ENCODE measurements at regions not wholly inside any gene's neighbourhood (a gene's known extent, or its start where the extent isn't known, plus 50 kb on each side); places are given as distances from the start of the nearest gene placed in this dataset.
"Not testable (repeated sequence)": the region's sequence is repeated elsewhere in the genome, so short reads cannot be mapped to it uniquely, and the experiment has no call there.

DNA sequence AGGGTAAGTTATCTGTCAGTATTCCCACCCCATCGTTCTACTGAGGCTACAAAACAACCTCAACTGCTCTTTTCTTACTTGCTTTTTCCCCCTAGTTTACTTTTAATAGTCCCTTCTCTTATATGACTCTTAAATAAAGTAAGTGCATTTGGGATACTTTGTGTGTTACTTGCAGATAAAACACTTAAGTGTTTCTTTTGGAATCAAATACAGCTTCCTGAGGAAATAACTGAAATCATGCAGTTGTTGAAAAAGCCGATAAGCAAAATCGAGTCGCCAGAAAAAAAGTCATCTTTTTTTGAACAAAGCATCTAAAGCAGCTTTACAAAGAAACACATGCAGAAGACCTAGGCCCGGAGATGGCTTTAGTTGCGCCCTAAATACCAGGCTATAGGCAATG, 53.5 kb upstream of the EPB41L4A start:
- no peaks in the 10 kb centered on the region for H3K36me3 Mint-ChIP-seq (ENCODE audit: insufficient read depth)
- no peaks in the 10 kb centered on the region for H3K9me3 Mint-ChIP-seq
- DNase-seq (ENCODE audit: low spot score in 2 of 2) (no peak), ATAC-seq (replicated peaks; ENCODE audit: extremely low read depth, poor library complexity, severe bottlenecking) (no peak)
- H3K4me3 Mint-ChIP-seq = no peak overlapping the region
- no peak overlapping the region for H3K27ac Mint-ChIP-seq (ENCODE audit: low read depth)
- H3K27me3 Mint-ChIP-seq = peaks cover 31% of the 10 kb centered on the region
- H3K4me1 Mint-ChIP-seq = no peaks in the 10 kb centered on the region

DNA sequence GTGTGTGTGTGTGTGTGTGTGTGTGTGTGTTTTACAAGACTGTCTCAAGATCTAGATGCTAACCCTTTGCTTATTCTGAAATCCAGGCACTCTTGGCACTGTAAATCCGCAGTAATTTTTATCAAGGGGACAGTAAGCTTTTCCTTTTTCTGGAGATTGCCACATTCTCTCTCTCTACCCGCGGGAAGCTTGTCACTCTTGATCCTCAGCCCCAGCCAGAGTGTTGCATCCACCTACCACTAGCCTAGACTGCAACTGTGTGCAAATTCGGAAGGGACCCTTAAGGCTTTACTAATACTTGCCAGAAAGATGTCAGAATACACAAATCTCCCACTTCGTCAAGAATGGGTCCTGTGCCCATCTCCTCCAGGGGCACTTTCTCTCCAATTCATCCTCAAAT, 54.9 kb upstream of the EPB41L4A start:
- H3K4me3 Mint-ChIP-seq = no peak overlapping the region
- H3K4me1 Mint-ChIP-seq = no peaks in the 10 kb centered on the region
- DNase-seq (ENCODE audit: low spot score in 2 of 2) (no peak), ATAC-seq (replicated peaks; ENCODE audit: extremely low read depth, poor library complexity, severe bottlenecking) (no peak)
- H3K9me3 Mint-ChIP-seq = no peaks in the 10 kb centered on the region
- H3K27me3 Mint-ChIP-seq = peaks cover 42% of the 10 kb centered on the region
- no peaks in the 10 kb centered on the region for H3K36me3 Mint-ChIP-seq (ENCODE audit: insufficient read depth)
- H3K27ac Mint-ChIP-seq (ENCODE audit: low read depth) = no peak overlapping the region

DNA sequence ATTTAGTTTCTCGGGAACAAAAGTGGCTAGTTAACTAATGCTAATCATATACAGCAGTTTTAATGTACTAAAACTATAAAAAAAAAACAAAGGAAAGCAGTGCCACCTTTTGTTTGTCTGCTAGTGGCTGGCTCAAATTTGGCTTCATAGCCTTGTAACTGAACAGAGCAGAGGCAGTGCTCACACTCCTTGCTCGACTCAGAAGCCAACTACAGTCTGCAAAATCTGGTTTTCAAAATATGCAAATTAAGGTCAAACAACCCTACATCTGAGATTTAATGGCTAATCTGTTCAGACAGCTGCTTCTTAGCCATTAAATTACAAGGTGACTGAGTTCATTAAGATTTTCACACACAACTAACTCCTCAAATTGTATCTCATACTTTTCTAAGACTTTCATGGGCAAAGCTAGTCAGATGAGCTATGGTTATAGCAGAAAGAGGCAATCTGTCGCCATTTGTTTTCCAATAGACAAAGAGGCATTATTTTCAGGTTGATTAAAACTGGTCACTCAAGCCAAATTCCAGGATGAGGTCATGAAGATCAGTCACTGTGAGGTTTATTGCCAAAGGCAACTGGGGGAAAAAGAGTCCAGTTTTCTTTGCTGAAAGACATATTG, 56.8 kb upstream of the EPB41L4A start:
- Mint-ChIP-seq H3K4me1 (no peaks in the 10 kb centered on the region), H3K27me3 (peaks cover 53% of the 10 kb centered on the region), H3K27ac (ENCODE audit: low read depth) (no peak overlapping the region), H3K36me3 (ENCODE audit: insufficient read depth) (no peaks in the 10 kb centered on the region), H3K9me3 (no peaks in the 10 kb centered on the region), H3K4me3 (no peak overlapping the region)
- ATAC-seq (replicated peaks; ENCODE audit: extremely low read depth, poor library complexity, severe bottlenecking) (no peak), DNase-seq (ENCODE audit: low spot score in 2 of 2) (no peak)

DNA sequence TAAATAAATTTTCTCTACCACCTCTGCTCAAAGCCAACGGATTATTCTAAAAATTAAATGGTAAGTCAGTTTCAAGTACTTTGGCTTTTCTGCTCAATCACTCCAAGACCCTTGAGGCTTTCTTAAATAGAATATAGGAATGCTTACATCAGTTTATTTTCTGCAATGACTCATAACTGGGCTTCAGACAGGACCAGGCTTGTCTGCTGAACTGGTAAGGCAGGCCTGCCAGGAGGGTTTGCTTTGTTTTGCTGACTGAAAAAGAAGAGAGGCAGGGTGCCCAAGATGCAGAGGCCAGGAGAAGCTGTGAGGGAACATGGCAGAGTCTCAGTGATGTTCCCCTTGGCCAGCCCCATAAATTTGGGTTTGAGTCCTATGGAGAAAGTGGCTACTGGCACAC, 60.3 kb upstream of the EPB41L4A start:
- DNase-seq (ENCODE audit: low spot score in 2 of 2) (no peak), ATAC-seq (replicated peaks; ENCODE audit: extremely low read depth, poor library complexity, severe bottlenecking) (no peak)
- H3K4me1 Mint-ChIP-seq = no peaks in the 10 kb centered on the region
- peaks cover 39% of the 10 kb centered on the region for H3K27me3 Mint-ChIP-seq
- no peak overlapping the region for H3K27ac Mint-ChIP-seq (ENCODE audit: low read depth)
- no peak overlapping the region for H3K4me3 Mint-ChIP-seq
- H3K36me3 Mint-ChIP-seq (ENCODE audit: insufficient read depth) = no peaks in the 10 kb centered on the region
- H3K9me3 Mint-ChIP-seq = peaks cover 2% of the 10 kb centered on the region

DNA sequence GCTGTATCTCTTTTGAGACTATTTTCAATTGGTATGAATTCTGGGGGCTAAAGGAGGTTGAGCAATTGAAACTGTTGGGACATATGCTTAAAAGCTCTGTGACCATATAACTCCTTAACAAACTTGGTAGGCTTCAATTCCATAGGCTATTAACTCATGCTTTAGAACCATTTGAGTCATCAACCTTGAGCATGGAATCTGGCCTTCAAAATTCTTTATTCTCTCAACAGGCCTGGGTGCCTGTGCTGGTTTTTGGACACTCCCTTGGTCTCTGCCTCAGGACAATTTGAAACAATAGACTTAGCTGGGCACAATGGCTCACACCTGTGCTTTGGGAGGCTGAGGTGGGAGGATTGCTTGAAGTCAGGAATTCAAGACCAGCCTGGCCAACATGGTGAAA, 61.4 kb upstream of the EPB41L4A start:
- no peaks in the 10 kb centered on the region for H3K4me1 Mint-ChIP-seq

DNA sequence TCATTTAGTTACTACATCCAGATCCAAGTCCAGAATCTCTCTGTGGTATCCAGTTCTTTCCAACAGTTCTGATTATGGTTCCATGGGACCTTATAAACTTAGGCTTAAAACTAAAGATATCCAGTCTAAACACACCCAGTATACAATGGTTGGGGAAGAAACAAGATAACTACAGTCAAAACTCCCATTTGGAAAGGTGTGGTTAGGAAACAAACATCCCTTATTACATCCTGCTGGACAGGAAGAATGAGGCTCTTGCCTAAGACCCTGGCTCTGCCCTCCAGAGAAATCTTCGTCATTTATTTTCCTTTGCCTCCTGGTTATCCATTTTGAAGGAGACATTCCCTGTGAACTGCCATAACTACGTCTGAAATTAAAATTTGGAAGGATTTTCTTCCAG, 64.6 kb upstream of the EPB41L4A start:
- H3K9me3 Mint-ChIP-seq = peaks cover 6% of the 10 kb centered on the region
- H3K4me1 Mint-ChIP-seq = no peaks in the 10 kb centered on the region
- no peak for ATAC-seq (replicated peaks; ENCODE audit: extremely low read depth, poor library complexity, severe bottlenecking)
- no peak overlapping the region for H3K4me3 Mint-ChIP-seq
- no peak for DNase-seq (ENCODE audit: low spot score in 2 of 2)
- no peak overlapping the region for H3K27ac Mint-ChIP-seq (ENCODE audit: low read depth)
- H3K27me3 Mint-ChIP-seq = peaks cover 37% of the 10 kb centered on the region
- no peaks in the 10 kb centered on the region for H3K36me3 Mint-ChIP-seq (ENCODE audit: insufficient read depth)

More for the DNA sequence above, 61.4 kb upstream of the EPB41L4A start:
- no peak for ATAC-seq (replicated peaks; ENCODE audit: extremely low read depth, poor library complexity, severe bottlenecking)
- Mint-ChIP-seq H3K4me3 (no peak overlapping the region), H3K27me3 (peaks cover 46% of the 10 kb centered on the region), H3K9me3 (peaks cover 6% of the 10 kb centered on the region), H3K27ac (ENCODE audit: low read depth) (no peak overlapping the region), H3K36me3 (ENCODE audit: insufficient read depth) (no peaks in the 10 kb centered on the region)
- DNase-seq (ENCODE audit: low spot score in 2 of 2) = no peak

DNA sequence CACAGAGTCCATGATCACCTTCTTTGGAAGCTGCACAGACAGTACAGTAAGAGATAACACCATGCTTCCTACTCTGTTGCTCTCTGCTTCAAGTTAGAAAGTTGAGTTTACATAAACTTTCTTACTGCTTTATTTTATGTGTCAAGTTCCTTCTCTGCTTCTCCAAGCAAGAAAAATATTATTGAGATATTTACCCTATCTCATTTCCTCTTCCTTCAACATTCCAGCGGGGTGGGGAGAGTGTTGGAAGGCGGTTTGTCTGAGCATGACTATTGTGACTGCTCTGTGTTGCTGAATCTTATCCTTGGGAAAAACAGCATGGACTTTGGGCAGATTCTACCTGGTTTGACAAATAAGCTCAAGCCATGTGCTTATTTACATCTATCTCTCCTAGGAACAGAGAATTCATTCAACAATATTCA, 66.9 kb upstream of the EPB41L4A start:
- no peak overlapping the region for H3K27ac Mint-ChIP-seq (ENCODE audit: low read depth)
- H3K36me3 Mint-ChIP-seq (ENCODE audit: insufficient read depth) = no peaks in the 10 kb centered on the region
- no peaks in the 10 kb centered on the region for H3K4me1 Mint-ChIP-seq
- no peak for ATAC-seq (replicated peaks; ENCODE audit: extremely low read depth, poor library complexity, severe bottlenecking)
- DNase-seq (ENCODE audit: low spot score in 2 of 2) = no peak
- H3K27me3 Mint-ChIP-seq = peaks cover 32% of the 10 kb centered on the region
- H3K4me3 Mint-ChIP-seq = no peak overlapping the region
- peaks cover 6% of the 10 kb centered on the region for H3K9me3 Mint-ChIP-seq

DNA sequence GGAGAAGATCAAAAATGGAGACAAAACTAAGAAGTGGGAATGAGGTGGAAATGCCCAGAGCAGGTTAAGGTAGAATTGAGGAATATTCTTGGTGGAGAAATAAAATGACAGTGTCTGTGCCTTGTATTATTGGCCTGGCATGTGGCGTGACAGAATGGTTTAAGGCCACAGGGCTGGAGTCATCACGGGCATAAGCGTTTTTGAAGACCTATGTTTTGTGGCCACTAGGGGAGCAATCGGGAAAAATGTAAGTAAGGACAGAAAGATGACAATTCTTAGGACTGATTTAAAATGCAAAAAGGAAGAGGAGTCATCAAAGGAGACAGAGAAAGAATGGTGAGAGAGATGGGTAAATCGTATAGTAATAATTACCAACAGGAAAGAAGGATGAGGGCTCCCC, 72.2 kb upstream of the EPB41L4A start:
- ATAC-seq (replicated peaks; ENCODE audit: extremely low read depth, poor library complexity, severe bottlenecking) = no peak

DNA sequence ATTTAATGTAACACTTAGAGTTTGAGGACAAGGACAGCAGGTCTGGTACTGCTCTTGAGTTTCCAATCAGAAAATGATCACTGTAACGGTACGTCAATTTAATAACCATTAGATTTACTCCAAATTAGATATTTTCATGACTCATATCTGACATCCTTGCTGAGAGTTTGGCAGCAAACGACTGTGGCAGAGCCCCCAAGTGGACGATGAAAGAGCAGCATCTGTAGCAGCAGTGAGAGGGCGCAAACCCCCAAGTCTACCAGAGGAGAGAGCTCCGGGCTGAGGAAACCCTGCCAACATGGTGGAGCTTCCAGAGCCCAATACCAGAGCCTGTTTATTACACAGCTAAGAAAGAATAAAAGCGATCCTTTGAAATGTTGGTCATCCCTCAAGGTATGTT, 73.2 kb upstream of the EPB41L4A start:
- ATAC-seq (replicated peaks; ENCODE audit: extremely low read depth, poor library complexity, severe bottlenecking) (no peak), DNase-seq (ENCODE audit: low spot score in 2 of 2) (no peak)
- H3K27ac Mint-ChIP-seq (ENCODE audit: low read depth) = no peak overlapping the region
- H3K4me3 Mint-ChIP-seq = no peak overlapping the region
- peaks cover 35% of the 10 kb centered on the region for H3K27me3 Mint-ChIP-seq
- no peaks in the 10 kb centered on the region for H3K36me3 Mint-ChIP-seq (ENCODE audit: insufficient read depth)
- H3K9me3 Mint-ChIP-seq = no peaks in the 10 kb centered on the region
- no peaks in the 10 kb centered on the region for H3K4me1 Mint-ChIP-seq

More for the DNA sequence above, 72.2 kb upstream of the EPB41L4A start:
- Mint-ChIP-seq H3K27me3 (peaks cover 31% of the 10 kb centered on the region), H3K4me1 (no peaks in the 10 kb centered on the region), H3K27ac (ENCODE audit: low read depth) (no peak overlapping the region), H3K4me3 (no peak overlapping the region), H3K9me3 (no peaks in the 10 kb centered on the region), H3K36me3 (ENCODE audit: insufficient read depth) (no peaks in the 10 kb centered on the region)
- DNase-seq (ENCODE audit: low spot score in 2 of 2) = no peak

DNA sequence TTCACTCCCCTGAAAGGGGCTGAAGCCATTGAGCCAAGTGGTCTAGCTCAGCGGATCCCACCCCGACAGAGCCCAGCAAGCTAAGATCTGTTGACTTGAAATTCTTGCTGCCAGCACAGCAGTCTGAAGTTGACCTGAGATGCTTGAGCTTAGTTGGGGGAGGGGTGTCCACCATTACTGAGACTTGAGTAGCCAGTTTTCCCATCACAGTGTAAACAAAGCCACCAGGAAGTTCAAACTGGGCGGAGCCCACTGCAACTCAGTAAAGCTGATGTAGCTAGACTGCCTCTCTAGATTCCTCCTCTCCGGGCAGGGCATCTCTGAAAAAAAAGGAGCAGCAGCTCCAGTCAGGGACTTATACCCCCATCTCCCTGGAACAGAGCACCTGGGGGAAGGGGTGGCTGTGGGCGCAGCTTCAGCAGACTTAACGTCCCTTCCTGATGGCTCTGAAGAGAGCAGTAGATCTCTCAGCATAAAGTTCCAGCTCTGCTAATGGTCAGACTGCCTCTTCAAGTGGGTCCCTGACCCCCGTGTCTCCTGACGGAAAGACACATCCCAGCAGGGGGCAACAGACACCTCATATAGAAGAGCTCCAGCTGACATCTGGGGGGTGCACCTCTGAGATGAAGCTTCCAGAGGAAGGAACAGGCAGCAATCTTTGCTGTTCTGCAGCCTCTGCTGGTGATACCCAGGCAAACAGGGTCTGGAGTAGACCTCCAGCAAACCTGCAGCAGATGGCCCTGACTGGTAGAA, 84.8 kb upstream of the EPB41L4A start:
- not testable (repeated sequence) for H3K27ac Mint-ChIP-seq (ENCODE audit: low read depth); DNase-seq (ENCODE audit: low spot score in 2 of 2); H3K4me1 Mint-ChIP-seq; H3K4me3 Mint-ChIP-seq; ATAC-seq (replicated peaks; ENCODE audit: extremely low read depth, poor library complexity, severe bottlenecking); H3K36me3 Mint-ChIP-seq (ENCODE audit: insufficient read depth)
- Mint-ChIP-seq H3K9me3 (peaks cover 20% of the 10 kb centered on the region), H3K27me3 (peaks cover 78% of the 10 kb centered on the region)

DNA sequence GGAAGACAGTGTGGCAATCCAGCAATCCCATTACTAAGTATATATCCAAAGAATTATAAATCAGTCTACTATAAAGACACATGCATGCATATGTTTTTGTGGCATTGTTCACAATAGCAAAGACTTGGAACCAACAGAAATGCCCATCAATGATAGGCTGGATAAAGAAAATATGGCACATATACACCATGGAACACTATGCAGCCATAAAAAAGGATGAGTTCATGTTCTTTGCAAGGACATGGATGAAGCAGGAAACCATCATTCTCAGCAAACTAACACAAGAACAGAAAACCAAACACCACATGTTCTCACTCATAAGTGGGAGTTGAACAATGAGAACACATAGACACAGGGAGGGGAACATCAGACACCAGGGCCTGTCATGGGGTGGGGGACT, 90.0 kb upstream of the EPB41L4A start:
- H3K4me1 Mint-ChIP-seq; H3K27ac Mint-ChIP-seq (ENCODE audit: low read depth); DNase-seq (ENCODE audit: low spot score in 2 of 2); H3K4me3 Mint-ChIP-seq; ATAC-seq (replicated peaks; ENCODE audit: extremely low read depth, poor library complexity, severe bottlenecking); H3K36me3 Mint-ChIP-seq (ENCODE audit: insufficient read depth): not testable (repeated sequence)
- H3K27me3 Mint-ChIP-seq = peaks cover 31% of the 10 kb centered on the region
- H3K9me3 Mint-ChIP-seq = peaks cover 20% of the 10 kb centered on the region

DNA sequence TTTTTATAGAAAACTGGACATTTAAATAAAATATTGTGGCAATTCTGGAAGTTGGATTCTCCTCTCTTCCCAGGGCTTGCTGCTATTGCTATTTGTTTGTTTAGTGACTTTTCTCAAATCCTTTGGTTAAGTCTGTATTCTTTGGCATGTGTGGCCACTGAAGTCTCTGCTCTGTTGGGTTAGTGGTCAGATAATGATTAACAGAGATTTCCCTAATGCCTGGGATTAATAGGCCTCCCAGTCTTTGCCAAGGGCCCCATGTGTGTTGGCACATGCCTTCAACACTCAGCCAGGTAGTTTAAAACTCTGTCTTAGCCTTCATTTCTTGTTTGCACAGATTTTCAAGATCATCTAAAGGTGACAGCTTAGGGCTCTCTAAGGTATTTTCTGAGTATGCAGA, 92.8 kb upstream of the EPB41L4A start:
- Mint-ChIP-seq H3K27ac (ENCODE audit: low read depth) (no peak overlapping the region), H3K9me3 (no peaks in the 10 kb centered on the region), H3K4me1 (no peaks in the 10 kb centered on the region), H3K4me3 (no peak overlapping the region), H3K36me3 (ENCODE audit: insufficient read depth) (no peaks in the 10 kb centered on the region), H3K27me3 (peaks cover 3% of the 10 kb centered on the region)
- DNase-seq (ENCODE audit: low spot score in 2 of 2) (no peak), ATAC-seq (replicated peaks; ENCODE audit: extremely low read depth, poor library complexity, severe bottlenecking) (no peak)

DNA sequence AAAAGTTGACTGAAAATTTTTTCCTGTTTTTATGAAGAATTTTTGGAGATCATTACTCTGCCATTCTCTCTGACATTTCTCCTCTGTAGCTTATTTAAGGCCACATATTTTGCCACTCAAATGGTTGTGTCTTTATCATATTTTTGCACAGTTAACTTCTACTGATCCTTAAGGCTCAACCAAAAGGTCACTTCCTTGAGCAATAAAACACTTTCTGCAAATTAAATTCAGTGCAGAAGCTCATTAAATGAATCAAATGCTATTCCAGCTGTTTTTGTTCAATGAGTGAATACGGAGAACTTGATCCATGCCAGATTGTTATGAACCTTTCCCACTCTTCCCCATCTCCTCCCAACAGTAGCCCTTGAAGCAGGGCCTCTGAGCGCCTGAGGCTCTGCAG, 93.8 kb upstream of the EPB41L4A start:
- no peak overlapping the region for H3K27ac Mint-ChIP-seq (ENCODE audit: low read depth)
- H3K36me3 Mint-ChIP-seq (ENCODE audit: insufficient read depth) = no peaks in the 10 kb centered on the region
- DNase-seq (ENCODE audit: low spot score in 2 of 2) (no peak), ATAC-seq (replicated peaks; ENCODE audit: extremely low read depth, poor library complexity, severe bottlenecking) (no peak)
- no peak overlapping the region for H3K4me3 Mint-ChIP-seq
- no peaks in the 10 kb centered on the region for H3K27me3 Mint-ChIP-seq
- no peaks in the 10 kb centered on the region for H3K4me1 Mint-ChIP-seq
- H3K9me3 Mint-ChIP-seq = no peaks in the 10 kb centered on the region
